Lower leg skin (tissue), 3 donors: ENCODE measurements at regions not wholly inside any gene's neighbourhood (a gene's known extent, or its start where the extent isn't known, plus 50 kb on each side); places are given as distances from the start of the nearest gene placed in this dataset.

ENCODE experiments used
- POLR2A ChIP-seq, 2 donors: fragments of 450-650 bp; IDR thresholded peaks; one replicate each; pipeline ENCODE4 v1.6.1; 2016 to 2017; ENCODE audit warnings: antibody characterized with exemption in 2 of 2, mild to moderate bottlenecking in 1 of 2, moderate library complexity in 1 of 2
- TF ChIP-seq, protein P1 (sequence below), 3 donors: fragments of 450-650 bp; IDR thresholded peaks; one replicate each; pipeline ENCODE4 v1.5.1; 2016; ENCODE audit warnings: antibody characterized with exemption in 3 of 3, mild to moderate bottlenecking in 3 of 3, moderate library complexity in 2 of 3

DNA sequence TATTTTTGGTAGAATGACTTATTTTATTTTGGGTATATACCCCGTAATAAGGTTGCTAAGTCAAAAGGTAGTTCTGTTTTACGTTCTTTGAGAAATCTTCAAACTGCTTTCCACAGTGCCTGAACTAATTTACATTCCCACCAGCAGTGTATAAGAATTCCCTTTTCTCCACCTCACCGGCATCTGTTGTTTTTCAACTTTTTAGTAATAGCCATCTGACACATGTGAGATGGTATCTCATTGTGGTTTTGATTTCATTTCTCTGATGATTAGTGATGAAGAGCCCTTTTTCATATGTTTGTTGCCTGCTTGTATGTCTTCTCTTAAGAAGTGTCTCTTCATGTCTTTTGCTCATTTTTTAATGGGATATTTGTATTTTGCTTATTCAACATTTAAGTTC is 215.2 kb upstream of the TFPI start:
- TF ChIP-seq, protein P1, sequence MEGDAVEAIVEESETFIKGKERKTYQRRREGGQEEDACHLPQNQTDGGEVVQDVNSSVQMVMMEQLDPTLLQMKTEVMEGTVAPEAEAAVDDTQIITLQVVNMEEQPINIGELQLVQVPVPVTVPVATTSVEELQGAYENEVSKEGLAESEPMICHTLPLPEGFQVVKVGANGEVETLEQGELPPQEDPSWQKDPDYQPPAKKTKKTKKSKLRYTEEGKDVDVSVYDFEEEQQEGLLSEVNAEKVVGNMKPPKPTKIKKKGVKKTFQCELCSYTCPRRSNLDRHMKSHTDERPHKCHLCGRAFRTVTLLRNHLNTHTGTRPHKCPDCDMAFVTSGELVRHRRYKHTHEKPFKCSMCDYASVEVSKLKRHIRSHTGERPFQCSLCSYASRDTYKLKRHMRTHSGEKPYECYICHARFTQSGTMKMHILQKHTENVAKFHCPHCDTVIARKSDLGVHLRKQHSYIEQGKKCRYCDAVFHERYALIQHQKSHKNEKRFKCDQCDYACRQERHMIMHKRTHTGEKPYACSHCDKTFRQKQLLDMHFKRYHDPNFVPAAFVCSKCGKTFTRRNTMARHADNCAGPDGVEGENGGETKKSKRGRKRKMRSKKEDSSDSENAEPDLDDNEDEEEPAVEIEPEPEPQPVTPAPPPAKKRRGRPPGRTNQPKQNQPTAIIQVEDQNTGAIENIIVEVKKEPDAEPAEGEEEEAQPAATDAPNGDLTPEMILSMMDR (IDR thresholded peaks at IDR 0.05): no peak
- no peak for TF ChIP-seq POLR2A (IDR thresholded peaks at IDR 0.05)
